Neural progenitor cell (in vitro differentiated cells): ENCODE measurements at regions not wholly inside any gene's neighbourhood (a gene's known extent, or its start where the extent isn't known, plus 50 kb on each side); places are given as distances from the start of the nearest gene placed in this dataset.

Source experiments
- DNase-seq: peaks from one replicate; pipeline ENCODE4 v3.0.0-alpha.2; 2016; ENCODE audit warnings: low spot score
- H2AFZ ChIP-seq: fragments of 200-600 bp; sonication (generic); replicated peaks from 2 replicates; pipeline ENCODE4 v1.6.1; 2016; ENCODE audit warnings: antibody characterized with exemption
- H3F3A ChIP-seq: fragments of 200-600 bp; sonication (generic); 2 replicates; pipeline ENCODE4 v1.6.1; 2016; ENCODE audit warnings: antibody characterized with exemption, low read depth
- H3K27ac ChIP-seq: fragments of 200-600 bp; sonication (generic); 2 replicates; pipeline ENCODE4 v1.5.1; 2016; ENCODE audit warnings: mild to moderate bottlenecking
- H3K27me3 ChIP-seq: fragments of 200-600 bp; sonication (generic); 2 replicates; pipeline ENCODE4 v1.6.1; 2016; ENCODE audit warnings: mild to moderate bottlenecking, moderate library complexity
- H3K36me3 ChIP-seq: fragments of 200-600 bp; sonication (generic); 2 replicates; pipeline ENCODE4 v1.5.1; 2016
- H3K4me1 ChIP-seq: fragments of 200-600 bp; sonication (generic); 2 replicates; pipeline ENCODE4 v1.6.1; 2016; ENCODE audit warnings: mixed run types
- H3K4me2 ChIP-seq: fragments of 200-600 bp; sonication (generic); 2 replicates; pipeline ENCODE4 v1.6.1; 2016
- H3K4me3 ChIP-seq: fragments of 200-600 bp; sonication (generic); 2 replicates; pipeline ENCODE4 v1.5.1; 2016
- H3K79me2 ChIP-seq: fragments of 200-600 bp; sonication (generic); 2 replicates; pipeline ENCODE4 v1.6.1; 2016; ENCODE audit warnings: low read depth
- H3K9ac ChIP-seq: fragments of 200-600 bp; sonication (generic); 2 replicates; pipeline ENCODE4 v1.6.1; 2016
- H3K9me3 ChIP-seq: fragments of 200-600 bp; sonication (generic); 2 replicates; pipeline ENCODE4 v1.5.1; 2016; ENCODE audit warnings: low read depth
- H4K20me1 ChIP-seq: fragments of 200-600 bp; sonication (generic); 2 replicates; pipeline ENCODE4 v1.6.1; 2016; ENCODE audit warnings: low read depth
- H3K27ac Mint-ChIP-seq: 3 replicates; pipeline ENCODE4 v1.8.0; 2021; ENCODE audit warnings: mixed read lengths
- H3K27me3 Mint-ChIP-seq: 2 replicates; pipeline ENCODE4 v1.8.0; 2022; ENCODE audit warnings: low read depth, mild to moderate bottlenecking, inconsistent platforms, moderate library complexity, mixed read lengths; ENCODE audit not compliant: insufficient read depth
- H3K36me3 Mint-ChIP-seq: 3 replicates; pipeline ENCODE4 v1.8.0; 2021; ENCODE audit warnings: mixed read lengths
- H3K4me1 Mint-ChIP-seq: 3 replicates; pipeline ENCODE4 v1.8.0; 2021; ENCODE audit warnings: mixed read lengths
- H3K4me3 Mint-ChIP-seq: 3 replicates; pipeline ENCODE4 v1.8.0; 2021; ENCODE audit warnings: mild to moderate bottlenecking, moderate library complexity, mixed read lengths
- H3K9me3 Mint-ChIP-seq: 3 replicates; pipeline ENCODE4 v1.8.0; 2020; ENCODE audit warnings: mixed read lengths
- CTCF ChIP-seq: fragments of 200-600 bp; sonication (generic); IDR thresholded peaks from 2 replicates; pipeline ENCODE4 v1.5.1; 2017; ENCODE audit warnings: antibody characterized with exemption, mild to moderate bottlenecking
- EZH2 ChIP-seq: fragments of 200-600 bp; sonication (generic); IDR thresholded peaks from 2 replicates; pipeline ENCODE4 v1.6.1; 2017; ENCODE audit warnings: antibody characterized with exemption, mild to moderate bottlenecking, moderate library complexity
- EZH2phosphoT487 ChIP-seq: fragments of 200-600 bp; sonication (generic); IDR thresholded peaks from 2 replicates; pipeline ENCODE4 v1.6.1; 2017; ENCODE audit warnings: antibody characterized with exemption

GRCh38 chr5:1699394-1699793 is 100.2 kb downstream of the MRPL36 start:
- H3K9me3 ChIP-seq: no peaks in the 10 kb centered on the region
- Mint-ChIP-seq H3K36me3 (no peaks in the 10 kb centered on the region), H3K4me1 (peaks cover 3% of the 10 kb centered on the region), H3K27ac (no peak overlapping the region), H3K9me3 (peaks cover 3% of the 10 kb centered on the region), H3K4me3 (no peak overlapping the region), H3K27me3 (no peaks in the 10 kb centered on the region)
- no peak overlapping the region for H3K9ac ChIP-seq
- no peak for DNase-seq
- no peaks in the 10 kb centered on the region for H3K79me2 ChIP-seq
- H3K4me1 ChIP-seq: no peaks in the 10 kb centered on the region
- no peaks in the 10 kb centered on the region for H3F3A ChIP-seq
- H3K36me3 ChIP-seq: no peaks in the 10 kb centered on the region
- no peak for TF ChIP-seq EZH2
- TF ChIP-seq EZH2phosphoT487: no peak
- TF ChIP-seq CTCF: no peak
- no peaks in the 10 kb centered on the region for H4K20me1 ChIP-seq
- H3K4me2 ChIP-seq: no peak overlapping the region
- no peaks in the 10 kb centered on the region for H3K27me3 ChIP-seq
- H2AFZ ChIP-seq: no peak overlapping the region
- no peak overlapping the region for H3K4me3 ChIP-seq
- H3K27ac ChIP-seq: no peak overlapping the region

- Mint-ChIP-seq H3K9me3 (peaks cover 3% of the 10 kb centered on the region), H3K4me1 (peaks cover 3% of the 10 kb centered on the region), H3K4me3 (no peak overlapping the region), H3K27ac (no peak overlapping the region), H3K36me3 (no peaks in the 10 kb centered on the region), H3K27me3 (no peaks in the 10 kb centered on the region)
- H3K9ac ChIP-seq: no peak overlapping the region
- TF ChIP-seq EZH2 (no peak), EZH2phosphoT487 (no peak), CTCF (no peak)
- no peaks in the 10 kb centered on the region for H3F3A ChIP-seq
- no peak overlapping the region for H2AFZ ChIP-seq
- no peak overlapping the region for H3K4me3 ChIP-seq
- H3K4me1 ChIP-seq: no peaks in the 10 kb centered on the region
- H3K9me3 ChIP-seq: no peaks in the 10 kb centered on the region
- no peak for DNase-seq
- no peak overlapping the region for H3K27ac ChIP-seq
- no peaks in the 10 kb centered on the region for H3K27me3 ChIP-seq
- H3K79me2 ChIP-seq: no peaks in the 10 kb centered on the region
- no peak overlapping the region for H3K4me2 ChIP-seq
- H4K20me1 ChIP-seq: no peaks in the 10 kb centered on the region
- no peaks in the 10 kb centered on the region for H3K36me3 ChIP-seq
Observed at GRCh38 chr5:1698589-1699316, 100.9 kb downstream of the MRPL36 start.

- TF ChIP-seq EZH2phosphoT487 (no peak), EZH2 (no peak), CTCF (no peak)
- Mint-ChIP-seq H3K4me1 (no peaks in the 10 kb centered on the region), H3K9me3 (peaks cover 10% of the 10 kb centered on the region), H3K36me3 (no peaks in the 10 kb centered on the region), H3K27me3 (peaks cover 12% of the 10 kb centered on the region), H3K27ac (no peak overlapping the region), H3K4me3 (no peak overlapping the region)
- H3K9ac ChIP-seq: no peak overlapping the region
- no peak overlapping the region for H2AFZ ChIP-seq
- no peak overlapping the region for H3K4me3 ChIP-seq
- no peaks in the 10 kb centered on the region for H4K20me1 ChIP-seq
- no peak for DNase-seq
- no peaks in the 10 kb centered on the region for H3K79me2 ChIP-seq
- no peaks in the 10 kb centered on the region for H3K9me3 ChIP-seq
- no peaks in the 10 kb centered on the region for H3K4me1 ChIP-seq
- no peaks in the 10 kb centered on the region for H3K27me3 ChIP-seq
- no peak overlapping the region for H3K27ac ChIP-seq
- H3K4me2 ChIP-seq: no peak overlapping the region
- no peaks in the 10 kb centered on the region for H3F3A ChIP-seq
- H3K36me3 ChIP-seq: no peaks in the 10 kb centered on the region
Observed at GRCh38 chr5:1692381-1692780, 107.3 kb downstream of the MRPL36 start.
